COLO829 (cell line): ENCODE measurements at regions not wholly inside any gene's neighbourhood (a gene's known extent, or its start where the extent isn't known, plus 50 kb on each side); places are given as distances from the start of the nearest gene placed in this dataset.
"Not testable (repeated sequence)": the region's sequence is repeated elsewhere in the genome, so short reads cannot be mapped to it uniquely, and the experiment has no call there.

Experiments
- DNase-seq: peaks from one replicate; pipeline ENCODE4 v3.0.0; 2012; ENCODE audit warnings: low spot score

DNA sequence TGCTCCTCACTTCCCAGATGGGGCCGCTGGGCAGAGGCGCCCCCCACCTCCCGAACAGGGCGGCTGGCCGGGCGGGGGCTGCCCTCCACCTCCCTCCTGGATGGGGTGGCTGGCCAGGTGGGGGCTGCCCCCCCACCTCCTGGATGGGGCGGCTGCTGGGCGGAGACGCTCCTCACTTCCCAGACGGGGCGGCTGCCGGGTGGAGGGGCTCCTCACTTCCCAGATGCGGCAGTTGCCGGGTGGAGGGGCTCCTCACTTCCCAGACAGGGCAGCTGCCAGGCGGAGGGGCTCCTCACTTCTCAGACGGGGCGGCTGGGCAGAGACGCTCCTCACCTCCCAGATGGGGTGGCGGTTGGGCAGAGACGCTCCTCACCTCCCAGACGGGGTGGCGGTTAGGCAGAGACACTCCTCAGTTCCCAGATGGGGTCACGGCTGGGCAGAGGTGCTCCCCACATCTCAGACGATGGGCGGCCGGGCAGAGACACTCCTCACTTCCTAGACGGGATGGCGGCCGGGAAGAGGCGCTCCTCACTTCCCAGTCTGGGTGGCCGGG lies 428.8 kb downstream of the FGF13 start:
- not testable (repeated sequence) for DNase-seq

DNA sequence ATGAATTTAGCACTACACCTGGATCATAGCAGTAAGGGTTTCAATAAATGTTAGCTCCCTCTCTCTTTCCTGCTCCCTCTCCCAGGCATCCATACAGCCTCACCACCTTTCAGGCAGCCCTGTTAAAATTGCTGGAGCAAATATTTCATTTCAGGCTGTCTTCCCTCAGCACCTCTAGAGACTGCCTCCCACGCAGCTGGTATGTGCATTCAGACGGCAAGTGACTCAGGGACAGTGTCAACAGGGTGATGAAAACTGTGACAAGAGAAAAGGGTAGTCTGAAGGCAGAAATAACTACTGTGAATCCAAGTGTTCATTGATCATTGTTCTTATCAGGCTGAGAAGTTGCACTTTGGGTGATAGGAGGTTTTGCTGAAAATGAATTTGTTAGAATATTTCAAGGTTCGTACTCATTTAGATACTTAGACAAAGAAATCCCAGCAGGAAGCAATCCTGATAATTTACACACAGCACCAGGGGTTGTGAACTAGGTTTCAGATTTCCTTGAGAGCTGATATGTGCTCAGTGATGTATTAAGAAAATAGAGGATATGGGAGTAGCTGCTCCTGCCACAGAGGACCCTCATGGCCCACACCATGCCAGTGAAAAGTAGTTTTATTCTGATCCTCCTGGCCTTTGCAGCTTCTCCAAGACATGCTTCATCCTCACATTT lies 424.2 kb downstream of the FGF13 start:
- no peak for DNase-seq

DNA sequence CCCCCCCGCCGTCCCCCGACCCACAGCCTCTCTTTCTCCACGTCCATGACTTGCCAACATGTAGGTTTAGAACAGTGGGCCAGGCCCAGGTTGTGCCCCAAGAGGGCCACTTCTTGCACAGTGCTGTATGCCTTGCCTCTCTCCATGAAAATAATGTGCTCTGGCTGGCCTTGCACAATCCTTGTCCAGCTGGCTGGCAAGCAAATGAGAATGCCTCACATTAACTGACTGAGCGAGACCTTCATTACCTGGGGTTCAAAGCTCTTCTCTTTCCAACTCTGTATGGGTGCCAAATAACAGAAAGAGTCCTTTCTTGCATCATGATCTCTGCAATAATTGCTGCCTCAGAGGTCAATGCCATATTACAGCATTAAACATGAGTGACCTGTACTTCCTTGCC lies 416.6 kb downstream of the FGF13 start:
- DNase-seq, result no peak

DNA sequence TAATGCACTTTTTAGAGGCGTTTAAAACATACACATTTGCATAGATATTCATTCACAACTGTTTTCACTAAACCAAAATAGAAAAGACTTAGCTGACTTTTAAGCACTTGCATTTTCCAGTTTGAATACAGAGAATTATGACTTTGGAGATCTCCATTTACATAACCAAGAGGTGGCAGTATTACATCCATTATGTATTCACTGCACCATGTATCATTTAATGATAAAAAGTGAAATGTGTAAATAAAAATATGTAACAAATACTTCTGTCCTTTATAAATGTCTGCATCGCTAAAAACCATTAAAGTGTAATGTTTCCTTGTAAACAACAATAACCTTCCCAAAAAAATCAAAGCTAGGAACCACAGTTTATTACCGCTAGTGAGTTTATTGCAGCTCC lies 413.2 kb downstream of the FGF13 start:
- DNase-seq, result no peak

DNA sequence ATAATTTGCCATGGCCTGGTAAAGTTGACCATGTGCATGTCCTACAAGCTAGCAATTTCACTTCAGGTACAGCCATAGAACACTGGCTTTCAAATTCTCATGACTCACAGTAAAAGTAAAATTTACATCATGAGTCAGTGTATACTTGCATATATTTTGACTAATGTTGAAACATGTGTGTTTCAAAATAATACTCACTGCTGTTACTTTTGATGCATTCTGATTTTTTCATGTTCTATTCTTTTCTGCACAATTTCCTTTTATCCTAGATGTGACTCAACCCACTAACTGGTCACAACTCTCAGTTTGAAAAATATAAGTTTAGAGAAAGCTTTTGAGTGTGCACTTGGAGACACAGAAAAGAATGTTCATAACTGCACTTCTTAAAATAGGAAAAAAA lies 365.7 kb downstream of the FGF13 start:
- no peak for DNase-seq

DNA sequence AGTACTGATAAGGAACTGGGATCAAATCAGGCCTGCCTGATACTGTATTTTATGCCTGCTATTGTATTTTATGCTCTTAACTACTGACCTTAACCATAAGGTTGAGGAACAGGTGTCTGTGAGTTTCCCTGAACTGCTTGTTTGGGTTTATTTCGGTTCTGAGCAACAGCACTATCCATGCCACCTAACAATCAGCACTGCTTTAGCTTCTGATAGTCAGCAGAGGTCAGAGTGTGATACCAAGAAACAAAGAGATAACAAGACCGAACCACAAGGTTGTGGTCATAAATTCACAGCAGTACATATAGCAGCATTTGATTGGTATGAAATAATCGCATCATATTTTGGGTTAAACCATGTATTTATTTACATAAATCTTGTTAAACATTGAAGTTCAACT lies 362.2 kb downstream of the FGF13 start:
- no peak for DNase-seq

DNA sequence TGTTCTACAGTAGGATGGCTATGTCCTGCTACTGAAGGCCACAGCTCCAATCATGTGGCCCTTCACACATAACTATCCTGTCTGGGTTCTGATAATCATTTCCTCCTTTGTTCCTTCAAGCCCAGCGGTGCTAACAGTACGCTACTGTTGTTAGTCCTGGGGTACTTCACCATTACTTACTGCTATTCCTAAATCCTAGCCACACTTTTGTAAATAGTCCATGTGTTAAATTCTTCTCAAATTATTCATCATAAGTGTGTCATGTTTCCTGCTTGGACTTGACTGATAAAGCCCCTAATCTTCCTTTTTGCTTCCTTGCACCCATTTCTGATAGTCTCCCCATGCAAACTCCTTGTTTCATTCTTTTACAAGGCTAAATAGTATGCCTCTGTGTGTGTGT lies 332.6 kb downstream of the FGF13 start:
- no peak for DNase-seq

DNA sequence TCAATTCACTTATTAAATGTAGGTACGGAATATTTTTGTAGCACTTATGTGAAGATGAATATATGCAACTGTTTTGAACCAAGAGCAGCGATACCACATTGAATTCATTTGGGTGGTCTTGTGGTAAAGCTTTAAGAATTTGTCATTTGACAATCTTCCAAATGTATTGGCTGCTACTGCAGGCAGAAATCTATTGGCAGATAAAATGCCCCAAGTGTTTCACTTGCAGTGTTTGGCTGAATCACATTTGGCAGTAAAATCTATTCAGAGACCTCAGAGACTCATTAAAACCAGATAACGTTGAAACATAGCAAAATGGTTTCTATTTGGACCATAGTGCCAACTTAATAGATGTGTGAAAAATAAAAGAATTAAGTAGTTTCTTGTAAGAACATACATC lies 303.4 kb downstream of the FGF13 start:
- no peak for DNase-seq

DNA sequence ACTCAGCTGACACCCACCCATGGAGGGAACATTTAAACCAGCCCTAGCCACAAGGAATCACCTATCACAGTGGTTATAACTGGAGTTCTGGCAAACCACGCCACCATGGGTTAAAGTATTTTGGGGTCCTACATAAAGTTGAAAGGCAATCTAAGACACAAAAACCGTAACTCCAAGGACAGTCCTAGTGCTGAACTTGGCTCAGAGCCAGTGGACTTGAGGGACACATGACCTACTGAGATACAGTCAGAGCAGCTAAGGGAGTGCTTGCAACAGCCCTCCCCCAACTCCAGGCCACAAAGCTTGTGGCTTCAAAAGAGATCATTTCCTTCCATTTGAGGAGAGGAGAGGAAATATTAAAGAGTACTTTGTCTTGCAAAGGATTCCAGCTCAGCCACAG lies 300.5 kb downstream of the FGF13 start:
- no peak for DNase-seq
